22Rv1 (cell line): ENCODE measurements at regions not wholly inside any gene's neighbourhood (a gene's known extent, or its start where the extent isn't known, plus 50 kb on each side); places are given as distances from the start of the nearest gene placed in this dataset.

ENCODE experiments used
- CTCF ChIP-seq: fragments of 450-650 bp; IDR thresholded peaks from 2 replicates; pipeline ENCODE4 v1.5.1; 2017; ENCODE audit warnings: mild to moderate bottlenecking
- ZFX ChIP-seq: fragments of 450-650 bp; IDR thresholded peaks from 2 replicates; pipeline ENCODE4 v1.6.1; 2017; ENCODE audit warnings: antibody characterized with exemption, borderline replicate concordance

- no peak for TF ChIP-seq CTCF
- TF ChIP-seq ZFX: no peak
These were observed 88.8 kb downstream of the TMX1 start for GRCh38 chr14:51328772-51329353.
